ENCODE measurements at regions not wholly inside any gene's neighbourhood (a gene's known extent, or its start where the extent isn't known, plus 50 kb on each side); places are given as distances from the start of the nearest gene placed in this dataset.

DNA sequence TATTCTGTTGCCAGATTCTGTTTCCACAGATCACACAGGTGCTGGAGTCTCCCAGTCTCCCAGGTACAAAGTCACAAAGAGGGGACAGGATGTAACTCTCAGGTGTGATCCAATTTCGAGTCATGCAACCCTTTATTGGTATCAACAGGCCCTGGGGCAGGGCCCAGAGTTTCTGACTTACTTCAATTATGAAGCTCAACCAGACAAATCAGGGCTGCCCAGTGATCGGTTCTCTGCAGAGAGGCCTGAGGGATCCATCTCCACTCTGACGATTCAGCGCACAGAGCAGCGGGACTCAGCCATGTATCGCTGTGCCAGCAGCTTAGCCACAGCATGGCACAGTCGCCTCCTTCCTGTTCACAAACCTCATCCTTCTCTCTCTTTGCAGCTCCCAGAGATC lies 237.5 kb upstream of the PRSS1 start:
- TF ChIP-seq EZH2 (IDR thresholded peaks at IDR 0.05; ENCODE audit: borderline replicate concordance, low read depth, low read length, poor library complexity, severe bottlenecking) (no peak), CTCF (conservative IDR thresholded peaks at IDR 0.05; ENCODE audit: low read depth, low read length) (no peak)
